ENCODE measurements at regions not wholly inside any gene's neighbourhood (a gene's known extent, or its start where the extent isn't known, plus 50 kb on each side); places are given as distances from the start of the nearest gene placed in this dataset.
"Not testable (repeated sequence)": the region's sequence is repeated elsewhere in the genome, so short reads cannot be mapped to it uniquely, and the experiment has no call there.

DNA sequence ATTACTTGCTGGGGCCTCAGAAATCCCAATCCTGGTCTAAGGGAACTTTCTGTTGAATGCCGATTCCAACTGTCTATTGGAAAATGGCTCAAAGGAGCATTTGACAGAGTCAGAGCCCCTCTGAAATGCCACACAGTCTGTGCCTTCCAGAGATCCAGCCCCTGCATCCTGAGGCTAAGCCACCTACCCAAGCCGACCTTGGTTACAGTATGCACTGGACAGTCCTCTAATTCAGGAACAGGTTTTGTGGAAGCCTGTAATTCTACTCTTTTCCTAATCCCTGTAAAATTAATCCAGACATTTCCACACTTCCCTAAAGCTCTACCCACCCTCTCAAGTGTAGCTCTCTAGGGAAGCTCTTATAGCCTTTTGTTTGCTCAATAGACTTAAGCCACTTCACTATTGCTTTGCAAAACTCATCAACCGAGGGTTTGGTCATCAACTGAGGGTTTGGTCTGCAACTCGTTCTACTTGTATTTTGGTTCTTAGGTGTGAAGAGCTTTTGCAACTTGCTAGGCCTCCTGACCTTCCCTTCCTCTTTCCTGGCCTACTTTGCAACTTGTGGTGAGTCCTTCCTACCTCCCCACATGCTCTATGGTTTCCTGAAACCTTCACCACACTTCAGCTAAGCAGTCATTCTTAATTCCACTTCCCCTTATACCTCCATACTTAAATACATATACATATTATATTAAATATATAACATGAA is 364.8 kb downstream of the SFMBT2 start:
- Mint-ChIP-seq H3K9me3 (peaks cover 5% of the 10 kb centered on the region), H3K36me3 (no peaks in the 10 kb centered on the region), H3K27me3 (peaks cover 16% of the 10 kb centered on the region), H3K4me1 (peaks cover 23% of the 10 kb centered on the region), H3K4me3 (no peak overlapping the region), H3K27ac (no peak overlapping the region)
- CTCF ChIA-PET = no interaction called here
- DNase-seq = no peak

DNA sequence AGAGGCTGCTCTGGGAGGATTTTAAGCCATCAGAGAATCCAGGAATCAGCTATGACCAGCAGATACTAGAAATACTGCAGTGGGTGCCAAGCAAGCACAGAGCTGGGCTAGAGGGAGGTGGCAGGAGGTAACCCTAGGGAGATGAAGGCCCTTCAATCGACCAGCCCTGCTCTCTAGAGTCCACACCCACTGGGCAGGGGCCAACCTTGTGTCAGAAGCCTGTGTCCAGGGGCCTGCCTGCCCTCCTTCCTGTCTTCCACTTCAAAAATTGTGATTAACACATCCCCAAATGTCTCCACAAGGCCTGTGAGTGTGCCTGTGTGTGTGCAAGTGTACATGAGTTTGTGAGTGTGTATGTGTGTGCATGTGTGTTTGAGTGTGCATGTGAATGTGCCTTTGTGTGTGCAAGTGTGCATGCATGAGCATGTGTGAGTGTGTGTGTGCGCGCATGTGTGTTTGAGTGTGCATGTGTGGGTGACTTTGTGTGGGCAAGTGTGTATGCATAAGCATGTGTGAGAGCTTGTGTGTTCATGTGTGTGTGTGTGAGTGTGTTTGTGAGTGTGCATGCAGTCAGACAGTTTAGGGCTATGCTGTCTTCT is 367.7 kb downstream of the SFMBT2 start:
- no peak overlapping the region for H3K27ac Mint-ChIP-seq
- peaks cover 23% of the 10 kb centered on the region for H3K4me1 Mint-ChIP-seq
- no peaks in the 10 kb centered on the region for H3K36me3 Mint-ChIP-seq
- CTCF ChIA-PET = no interaction called here
- DNase-seq = no peak
- no peak overlapping the region for H3K4me3 Mint-ChIP-seq
- peaks cover 5% of the 10 kb centered on the region for H3K9me3 Mint-ChIP-seq
- H3K27me3 Mint-ChIP-seq = peaks cover 29% of the 10 kb centered on the region

DNA sequence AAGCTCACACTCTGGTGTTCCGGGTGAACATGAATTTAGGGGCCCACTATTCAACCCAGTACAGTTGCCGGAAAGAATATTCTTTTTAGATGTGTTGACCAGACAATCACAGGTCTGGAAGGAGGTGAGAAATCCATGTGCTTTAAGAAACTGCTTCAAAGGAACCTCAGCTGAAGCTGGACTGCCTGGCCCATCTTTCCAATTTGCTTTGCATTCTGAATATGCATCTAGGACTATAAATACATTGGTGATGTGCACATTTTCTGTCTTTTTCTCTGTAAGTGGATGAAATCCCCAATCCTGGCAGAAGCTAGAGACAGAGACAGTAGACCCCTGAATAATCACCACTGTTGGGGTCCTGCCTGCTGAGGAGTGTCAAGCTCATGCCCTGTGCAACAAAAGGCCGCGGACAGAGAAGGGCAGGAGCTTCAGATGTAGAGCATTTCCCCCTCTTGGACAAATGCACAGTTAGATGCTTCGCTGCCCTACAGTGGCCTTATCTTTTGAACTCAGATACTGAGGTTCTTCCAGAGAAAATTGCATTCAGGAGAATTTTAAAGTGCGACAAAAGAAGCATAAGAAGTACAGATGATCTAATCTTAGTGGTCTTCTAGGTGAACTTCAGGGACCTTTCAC is 368.3 kb downstream of the SFMBT2 start:
- Mint-ChIP-seq H3K4me3 (no peak overlapping the region), H3K27ac (no peak overlapping the region), H3K4me1 (peaks cover 23% of the 10 kb centered on the region), H3K9me3 (peaks cover under 1% of the 10 kb centered on the region), H3K27me3 (peaks cover 29% of the 10 kb centered on the region), H3K36me3 (no peaks in the 10 kb centered on the region)
- CTCF ChIA-PET = no interaction called here
- DNase-seq = no peak

DNA sequence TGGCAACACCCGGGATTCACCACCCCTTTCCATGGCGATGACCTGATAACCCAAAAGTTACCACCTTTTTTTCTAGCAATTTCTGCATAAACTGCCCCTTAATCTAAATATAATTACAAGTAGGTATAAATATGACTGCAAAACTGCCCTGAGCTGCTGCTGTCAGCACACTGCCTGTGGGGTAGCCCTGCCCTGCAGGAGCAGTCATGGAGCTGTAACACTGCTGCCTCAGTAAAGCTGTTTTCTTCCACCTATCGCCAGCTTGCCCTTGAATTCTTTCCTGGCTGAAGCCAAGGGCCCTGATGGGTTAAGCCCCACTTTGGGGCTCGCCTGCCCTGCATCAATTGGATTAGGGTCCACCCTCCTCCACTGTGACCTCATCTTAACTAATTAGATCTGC is 368.8 kb downstream of the SFMBT2 start:
- no peak for DNase-seq
- peaks cover 22% of the 10 kb centered on the region for H3K4me1 Mint-ChIP-seq
- H3K27ac Mint-ChIP-seq = no peak overlapping the region
- H3K36me3 Mint-ChIP-seq = no peaks in the 10 kb centered on the region
- H3K4me3 Mint-ChIP-seq = no peak overlapping the region
- peaks cover 29% of the 10 kb centered on the region for H3K27me3 Mint-ChIP-seq
- CTCF ChIA-PET = no interaction called here
- no peaks in the 10 kb centered on the region for H3K9me3 Mint-ChIP-seq

DNA sequence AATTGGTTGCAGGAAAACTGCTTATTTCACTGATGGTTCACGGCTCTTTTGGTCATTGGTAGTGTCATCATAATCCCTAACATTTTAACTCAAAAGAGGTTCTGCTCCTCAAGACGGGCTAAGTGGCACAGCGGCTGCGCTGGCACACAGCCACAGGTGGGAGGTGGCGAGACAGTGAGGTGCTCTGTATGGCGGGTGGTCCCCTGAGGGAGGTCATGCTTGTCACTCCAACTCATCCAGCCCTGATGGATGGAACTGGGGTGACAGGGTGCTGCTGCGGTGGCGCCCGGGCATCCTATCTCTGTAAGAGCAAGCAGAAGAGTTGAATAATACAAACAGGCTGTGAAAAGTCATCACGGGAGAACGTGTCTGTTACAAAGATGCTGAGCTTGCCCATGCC is 370.2 kb downstream of the SFMBT2 start:
- DNase-seq = no peak
- Mint-ChIP-seq H3K9me3 (no peaks in the 10 kb centered on the region), H3K27me3 (peaks cover 29% of the 10 kb centered on the region), H3K4me1 (peaks cover 9% of the 10 kb centered on the region), H3K27ac (no peak overlapping the region), H3K36me3 (no peaks in the 10 kb centered on the region), H3K4me3 (no peak overlapping the region)
- CTCF ChIA-PET = no interaction called here

DNA sequence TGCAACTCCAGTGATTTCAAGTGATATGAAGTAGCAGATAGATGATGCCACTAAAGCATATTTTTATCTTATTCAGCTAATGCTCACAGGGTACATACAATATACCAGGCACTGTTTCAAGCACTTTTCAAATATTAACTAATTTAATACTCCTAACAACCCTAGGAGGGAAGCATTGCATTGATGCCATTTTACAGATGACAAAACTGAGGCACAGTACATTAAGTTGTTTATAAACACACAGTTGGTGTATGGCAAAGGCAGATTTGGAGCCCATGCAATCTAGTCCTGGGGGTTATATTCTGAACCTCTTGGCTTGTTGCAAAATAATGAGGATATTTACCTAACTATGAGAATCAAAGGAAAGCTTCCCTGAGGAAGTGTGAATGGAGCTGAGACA is 371.0 kb downstream of the SFMBT2 start:
- peaks cover 11% of the 10 kb centered on the region for H3K4me1 Mint-ChIP-seq
- H3K36me3 Mint-ChIP-seq = no peaks in the 10 kb centered on the region
- H3K9me3 Mint-ChIP-seq = no peaks in the 10 kb centered on the region
- CTCF ChIA-PET = no interaction called here
- no peak overlapping the region for H3K4me3 Mint-ChIP-seq
- peaks cover 28% of the 10 kb centered on the region for H3K27me3 Mint-ChIP-seq
- H3K27ac Mint-ChIP-seq = no peak overlapping the region
- no peak for DNase-seq

DNA sequence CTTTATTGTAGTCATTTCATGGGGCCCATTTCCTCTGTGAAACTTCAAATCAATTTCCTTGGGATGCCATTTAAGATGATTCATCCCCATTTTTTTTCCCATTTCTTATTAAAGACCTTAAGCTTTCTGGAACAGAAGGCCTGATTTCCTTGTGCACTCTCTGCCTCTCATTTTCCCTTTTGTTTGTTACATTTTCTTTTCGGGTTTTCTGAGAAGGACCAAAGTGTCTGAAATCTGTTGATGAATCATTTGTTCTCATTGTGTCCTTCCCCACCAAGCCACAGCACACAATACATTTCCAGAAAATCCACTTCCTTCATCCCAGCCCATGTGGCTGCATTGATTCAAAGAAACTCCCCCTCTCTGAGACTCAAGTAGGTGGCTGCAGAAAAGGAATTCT is 372.4 kb downstream of the SFMBT2 start:
- Mint-ChIP-seq H3K4me1 (peaks cover 10% of the 10 kb centered on the region), H3K9me3 (no peaks in the 10 kb centered on the region), H3K36me3 (no peaks in the 10 kb centered on the region), H3K27ac (no peak overlapping the region), H3K27me3 (peaks cover 25% of the 10 kb centered on the region), H3K4me3 (no peak overlapping the region)
- CTCF ChIA-PET = no interaction called here
- DNase-seq = no peak

DNA sequence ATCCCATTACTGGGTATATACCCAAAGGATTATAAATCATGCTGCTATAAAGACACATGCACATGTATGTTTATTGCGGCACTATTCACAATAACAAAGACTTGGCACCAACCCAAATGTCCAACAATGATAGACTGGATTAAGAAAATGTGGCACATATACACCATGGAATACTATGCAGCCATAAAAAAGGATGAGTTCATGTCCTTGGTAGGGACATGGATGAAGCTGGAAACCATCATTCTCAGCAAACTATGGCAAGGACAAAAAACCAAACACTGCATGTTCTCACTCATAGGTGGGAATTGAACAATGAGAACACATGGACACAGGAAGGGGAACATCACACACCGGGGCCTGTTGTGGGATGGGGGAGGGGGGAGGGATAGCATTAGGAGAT is 373.4 kb downstream of the SFMBT2 start:
- H3K9me3 Mint-ChIP-seq, H3K36me3 Mint-ChIP-seq, CTCF ChIA-PET, DNase-seq, H3K4me3 Mint-ChIP-seq, H3K27ac Mint-ChIP-seq: not testable (repeated sequence)
- peaks cover 14% of the 10 kb centered on the region for H3K4me1 Mint-ChIP-seq
- peaks cover 25% of the 10 kb centered on the region for H3K27me3 Mint-ChIP-seq

DNA sequence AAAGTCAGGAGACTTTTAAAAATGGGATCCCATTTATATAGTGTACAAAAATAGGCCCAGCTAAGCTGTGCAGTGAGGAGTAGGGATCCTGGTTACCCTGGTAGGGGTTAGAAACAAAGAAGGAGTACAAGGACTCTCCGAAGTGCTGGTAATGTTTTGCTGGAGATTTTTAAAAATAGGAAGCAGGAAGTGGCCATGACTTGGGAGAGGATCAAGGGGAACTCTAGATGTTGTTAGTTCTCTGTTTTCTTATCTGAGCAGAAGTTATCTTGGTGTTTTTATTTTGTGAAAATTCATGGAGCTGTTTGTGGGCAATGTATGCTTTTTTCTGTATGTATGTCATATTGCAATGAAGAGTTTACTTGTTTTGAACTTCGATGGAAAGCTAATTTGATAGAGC is 373.9 kb downstream of the SFMBT2 start:
- Mint-ChIP-seq H3K27me3 (peaks cover 22% of the 10 kb centered on the region), H3K36me3 (no peaks in the 10 kb centered on the region), H3K4me1 (peaks cover 14% of the 10 kb centered on the region), H3K9me3 (no peaks in the 10 kb centered on the region), H3K4me3 (no peak overlapping the region), H3K27ac (no peak overlapping the region)
- CTCF ChIA-PET = no interaction called here
- no peak for DNase-seq

DNA sequence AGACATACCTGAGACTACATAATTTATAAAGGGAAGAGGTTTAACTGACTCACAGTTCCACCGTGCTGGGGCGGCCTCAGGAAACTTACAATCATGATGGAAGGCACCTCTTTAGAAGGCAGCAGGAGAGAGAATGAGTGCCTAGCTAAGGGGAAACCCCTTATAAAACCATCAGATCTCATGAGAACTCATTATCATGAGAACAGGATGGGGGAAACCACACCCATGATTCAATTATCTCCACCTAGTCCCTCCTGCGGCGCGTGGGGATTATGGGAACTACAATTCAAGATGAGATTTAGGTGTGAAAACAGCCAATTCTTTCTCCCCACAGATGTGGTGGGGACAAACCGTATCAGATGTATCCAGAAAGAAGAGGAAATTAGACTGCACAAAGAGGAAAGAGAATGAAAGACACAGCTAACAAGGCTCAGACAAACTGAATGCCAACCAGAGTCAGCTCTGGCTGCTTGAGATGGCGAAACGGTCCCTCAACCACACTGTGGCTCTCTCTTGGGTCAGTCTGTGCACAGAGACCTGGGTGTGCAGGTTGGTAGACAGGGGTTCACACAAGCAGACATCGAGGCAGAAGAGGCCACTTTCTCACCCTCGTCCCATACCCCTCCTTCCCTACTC is 375.6 kb downstream of the SFMBT2 start:
- no peak for DNase-seq
- H3K36me3 Mint-ChIP-seq = no peaks in the 10 kb centered on the region
- CTCF ChIA-PET = no interaction called here
- H3K9me3 Mint-ChIP-seq = peaks cover 1% of the 10 kb centered on the region
- H3K4me3 Mint-ChIP-seq = no peak overlapping the region
- peak overlapping the region; percentile 62 for H3K27ac Mint-ChIP-seq
- H3K4me1 Mint-ChIP-seq = peaks cover 14% of the 10 kb centered on the region
- H3K27me3 Mint-ChIP-seq = peaks cover 8% of the 10 kb centered on the region

DNA sequence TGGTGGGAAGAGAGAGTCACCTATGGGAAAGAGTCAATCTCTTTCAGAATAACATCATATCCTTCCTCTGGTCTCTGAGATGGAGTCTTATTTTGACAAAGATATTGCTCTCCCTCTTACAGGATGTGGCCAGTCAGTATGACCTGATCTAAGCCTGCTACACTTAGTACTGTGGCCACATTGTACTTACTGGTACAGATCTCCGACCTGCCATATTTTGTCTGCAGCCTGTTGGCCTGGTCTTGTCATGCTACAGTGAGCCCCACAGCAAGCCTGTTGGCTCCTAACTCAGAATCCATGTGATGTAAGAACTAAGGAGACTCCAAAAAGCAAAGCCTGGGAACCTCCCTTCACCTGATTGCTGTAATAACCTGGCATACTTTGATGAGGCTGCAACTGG is 377.8 kb downstream of the SFMBT2 start:
- CTCF ChIA-PET = no interaction called here
- Mint-ChIP-seq H3K9me3 (peaks cover 1% of the 10 kb centered on the region), H3K27me3 (peaks cover 4% of the 10 kb centered on the region), H3K36me3 (no peaks in the 10 kb centered on the region), H3K4me1 (peaks cover 17% of the 10 kb centered on the region), H3K27ac (no peak overlapping the region), H3K4me3 (no peak overlapping the region)
- DNase-seq = no peak

DNA sequence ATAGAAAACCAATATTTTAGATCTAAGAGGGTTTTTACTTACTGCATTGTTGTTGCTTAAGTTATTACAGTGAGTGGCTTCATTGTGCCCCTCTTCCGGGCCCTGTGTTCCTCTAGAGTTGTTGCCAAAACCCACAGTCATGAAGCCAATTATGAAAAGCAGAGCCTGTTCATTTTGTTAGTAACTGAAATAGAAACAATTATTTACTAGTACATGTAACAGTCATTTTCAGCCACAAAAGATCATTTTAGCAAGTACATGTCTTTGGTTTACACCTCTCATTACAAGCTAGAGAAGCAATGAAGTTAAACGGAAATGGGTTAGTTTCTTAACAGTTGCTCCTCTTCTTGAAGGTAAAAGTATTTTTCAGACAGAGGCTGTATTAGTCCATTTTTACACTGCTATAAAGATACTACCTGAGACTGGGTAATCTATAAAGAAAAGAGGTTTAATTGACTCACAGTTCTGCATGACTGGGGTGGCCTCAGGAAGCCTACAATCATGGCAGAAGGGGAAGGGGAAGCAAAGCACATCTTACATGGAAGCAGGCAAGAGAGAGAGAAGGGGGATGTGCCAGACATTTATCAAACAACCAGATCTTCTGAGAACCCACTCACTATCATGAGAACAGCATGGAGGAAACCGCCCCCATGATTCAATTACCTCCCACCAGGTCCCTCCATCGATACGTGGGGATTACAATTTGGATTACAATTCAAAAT is 380.5 kb downstream of the SFMBT2 start:
- peaks cover 1% of the 10 kb centered on the region for H3K9me3 Mint-ChIP-seq
- no peak for DNase-seq
- H3K4me3 Mint-ChIP-seq = no peak overlapping the region
- peaks cover 13% of the 10 kb centered on the region for H3K4me1 Mint-ChIP-seq
- peaks cover 4% of the 10 kb centered on the region for H3K27me3 Mint-ChIP-seq
- no peak overlapping the region for H3K27ac Mint-ChIP-seq
- H3K36me3 Mint-ChIP-seq = no peaks in the 10 kb centered on the region
- CTCF ChIA-PET = interaction anchor here (1.2 kb wide), 1 partner anchor 13 kb away, joined by 3 read pairs; no protein-coding TSS in a partner anchor

DNA sequence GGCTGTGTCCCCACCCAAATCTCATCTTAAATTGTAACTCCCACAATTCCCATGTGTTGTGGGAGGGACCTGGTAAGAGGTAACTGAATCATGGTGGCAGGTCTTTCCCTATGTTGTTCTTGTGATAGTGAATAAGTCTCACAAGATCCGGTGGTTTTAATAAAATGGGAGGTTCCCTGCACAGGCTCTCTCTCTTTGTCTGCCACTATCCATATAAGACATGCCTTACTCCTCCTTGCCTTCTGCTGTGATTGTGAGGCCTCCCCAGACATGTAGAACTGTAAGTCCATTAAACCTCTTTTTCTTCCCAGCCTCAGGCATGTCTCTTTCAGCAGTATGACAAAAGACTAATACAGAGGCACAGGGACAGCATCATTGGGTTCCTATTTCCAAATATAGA is 381.2 kb downstream of the SFMBT2 start:
- H3K27ac Mint-ChIP-seq = no peak overlapping the region
- CTCF ChIA-PET = interaction anchor here (1.2 kb wide), 1 partner anchor 13 kb away, joined by 3 read pairs; no protein-coding TSS in a partner anchor
- peaks cover 4% of the 10 kb centered on the region for H3K27me3 Mint-ChIP-seq
- H3K36me3 Mint-ChIP-seq = no peaks in the 10 kb centered on the region
- H3K4me1 Mint-ChIP-seq = peaks cover 7% of the 10 kb centered on the region
- DNase-seq = no peak
- H3K9me3 Mint-ChIP-seq = peaks cover 1% of the 10 kb centered on the region
- H3K4me3 Mint-ChIP-seq = no peak overlapping the region

DNA sequence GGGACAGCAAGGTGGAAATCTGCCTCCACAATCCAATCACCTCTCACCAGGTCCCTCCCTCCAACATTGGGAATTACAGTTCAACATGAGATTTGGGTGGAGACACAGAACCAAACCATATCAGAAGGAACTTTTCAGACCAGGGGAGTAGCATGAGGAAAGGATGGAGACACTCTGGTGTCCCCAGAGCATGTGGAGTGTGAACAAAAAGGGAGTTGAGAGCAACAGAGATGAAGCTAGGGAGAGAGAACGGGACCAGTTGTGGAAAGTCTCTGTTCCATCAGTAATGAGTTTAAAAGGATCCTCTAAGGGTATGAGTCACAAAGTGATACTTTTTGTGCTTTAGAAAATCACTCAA is 382.0 kb downstream of the SFMBT2 start:
- H3K27ac Mint-ChIP-seq = no peak overlapping the region
- H3K4me3 Mint-ChIP-seq = no peak overlapping the region
- CTCF ChIA-PET = interaction anchor here (1.2 kb wide), 1 partner anchor 12 kb away, joined by 3 read pairs; no protein-coding TSS in a partner anchor
- peaks cover 7% of the 10 kb centered on the region for H3K4me1 Mint-ChIP-seq
- H3K9me3 Mint-ChIP-seq = peaks cover 1% of the 10 kb centered on the region
- H3K27me3 Mint-ChIP-seq = peaks cover 4% of the 10 kb centered on the region
- no peak for DNase-seq
- no peaks in the 10 kb centered on the region for H3K36me3 Mint-ChIP-seq

Data from activated naive CD4-positive, alpha-beta T cell treated with anti-CD3 and anti-CD28 coated beads, Interleukin-2, amount 10 ng/mL, durations not matched to agents 7 days and 5 days (primary cell).